Fibroblast of the aortic adventitia (primary cell): ENCODE measurements at regions not wholly inside any gene's neighbourhood (a gene's known extent, or its start where the extent isn't known, plus 50 kb on each side); places are given as distances from the start of the nearest gene placed in this dataset.

Source experiments
- DNase-seq: peaks from one replicate; pipeline ENCODE4 v3.0.0-alpha.2; 2010; ENCODE audit warnings: low read depth
- H3K4me3 ChIP-seq: 2 replicates; pipeline ENCODE4 v1.5.1; 2011; ENCODE audit warnings: low read depth, mild to moderate bottlenecking, control low read depth, low read length, moderate library complexity
- CTCF ChIP-seq: IDR thresholded peaks from 2 replicates; pipeline ENCODE4 v1.5.1; 2011; ENCODE audit warnings: mild to moderate bottlenecking, low read length, control low read depth, inconsistent platforms; ENCODE audit not compliant: insufficient read depth

DNA sequence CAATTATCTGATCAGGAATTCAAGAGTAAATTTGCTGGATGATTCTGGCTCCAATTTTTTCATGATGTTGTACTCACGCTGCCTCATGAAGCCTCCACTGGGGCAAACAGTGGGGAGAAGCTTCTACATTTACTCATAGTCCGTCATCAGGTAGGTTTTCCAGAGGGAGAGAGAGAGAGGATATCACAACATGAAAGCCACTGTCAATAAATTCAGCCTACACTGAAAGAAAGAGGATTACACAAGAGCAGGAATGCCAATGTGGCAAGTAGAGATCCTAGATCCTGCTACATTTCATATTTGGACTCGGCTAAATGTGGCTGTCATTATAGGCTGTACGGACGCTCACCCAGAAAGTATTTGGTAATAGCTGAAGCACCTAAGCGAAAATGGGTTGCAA, 819.9 kb downstream of the BRINP3 start:
- DNase-seq: no peak
- no peak overlapping the region for H3K4me3 ChIP-seq
- TF ChIP-seq CTCF: no peak

DNA sequence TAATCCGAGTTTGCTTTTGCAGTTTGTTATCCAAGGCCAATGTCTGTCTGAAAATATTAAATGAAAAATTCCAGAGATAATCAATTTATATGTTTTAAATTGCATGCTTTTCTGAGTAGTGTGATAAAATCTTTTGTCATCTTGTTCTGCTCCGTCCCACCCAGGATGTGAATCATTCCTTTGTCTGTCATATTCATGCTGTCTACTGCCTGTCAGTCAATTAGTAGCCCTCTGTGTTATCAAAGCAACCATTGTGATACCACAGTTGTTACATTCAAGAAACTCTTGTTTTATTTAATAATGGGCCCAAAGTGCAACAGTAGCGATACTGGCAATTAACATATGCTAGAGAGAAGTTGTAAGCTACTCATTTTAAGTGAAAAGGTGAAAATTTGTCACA, 819.3 kb downstream of the BRINP3 start:
- H3K4me3 ChIP-seq: no peak overlapping the region
- TF ChIP-seq CTCF: no peak

DNA sequence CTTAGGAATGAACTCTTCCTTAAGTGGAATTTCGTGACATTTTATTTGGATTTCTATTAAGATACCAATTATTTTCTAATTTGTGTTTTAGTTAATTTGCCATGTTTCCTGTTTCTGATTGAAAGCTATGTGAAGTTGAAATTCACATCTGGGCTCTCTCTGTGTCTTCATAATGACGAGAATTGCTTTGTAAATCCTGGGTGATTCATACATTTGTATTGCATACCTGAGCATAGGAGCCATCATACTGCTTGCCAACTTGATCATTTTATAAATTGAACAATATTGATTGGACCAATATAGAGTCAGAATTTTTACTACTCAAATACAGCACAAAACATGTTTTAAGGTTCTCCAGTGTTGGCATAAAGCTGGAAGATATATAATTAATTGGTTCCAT, 817.9 kb downstream of the BRINP3 start:
- H3K4me3 ChIP-seq: no peak overlapping the region
- DNase-seq: no peak
- no peak for TF ChIP-seq CTCF

More for the DNA sequence above, 819.3 kb downstream of the BRINP3 start:
- DNase-seq: no peak

GRCh38 chr1:189662190-189662589, 815.5 kb downstream of the BRINP3 start:
- no peak overlapping the region for H3K4me3 ChIP-seq
- DNase-seq: no peak
- no peak for TF ChIP-seq CTCF

- TF ChIP-seq CTCF: no peak
Measured at GRCh38 chr1:189669846-189670245, 807.8 kb downstream of the BRINP3 start.

DNA sequence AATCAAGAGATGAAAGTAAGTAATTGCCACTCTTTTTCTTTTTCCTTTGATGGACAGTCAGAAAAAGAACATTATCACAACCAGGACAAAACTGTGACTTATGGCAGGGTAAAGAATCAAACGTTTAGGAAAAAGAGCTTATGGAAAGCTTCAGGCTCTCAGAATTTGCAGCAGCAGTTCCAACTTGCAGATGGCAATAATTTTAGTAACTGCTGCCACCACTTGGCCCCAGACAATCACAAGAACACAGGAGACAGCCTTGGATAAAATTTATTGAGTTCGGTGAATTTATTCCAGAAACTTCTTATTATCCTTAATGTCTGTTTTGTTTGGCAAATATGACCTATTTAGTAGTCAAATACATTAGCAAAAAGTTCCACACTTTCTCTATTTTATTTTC, 804.4 kb downstream of the BRINP3 start:
- no peak for DNase-seq
- H3K4me3 ChIP-seq: no peak overlapping the region

More at GRCh38 chr1:189669846-189670245, 807.8 kb downstream of the BRINP3 start:
- no peak overlapping the region for H3K4me3 ChIP-seq
- peak; percentile 50 for DNase-seq

More for the DNA sequence above, 804.4 kb downstream of the BRINP3 start:
- TF ChIP-seq CTCF: no peak
